Activated naive CD8-positive, alpha-beta T cell (primary cell): ENCODE measurements at regions not wholly inside any gene's neighbourhood (a gene's known extent, or its start where the extent isn't known, plus 50 kb on each side); places are given as distances from the start of the nearest gene placed in this dataset.

Experiments
- H3K27ac Mint-ChIP-seq: one replicate; pipeline ENCODE4 v1.8.0; 2021; ENCODE audit warnings: mixed read lengths
- H3K27me3 Mint-ChIP-seq: one replicate; pipeline ENCODE4 v1.8.0; 2021; ENCODE audit warnings: mixed read lengths
- H3K36me3 Mint-ChIP-seq: one replicate; pipeline ENCODE4 v1.8.0; 2021; ENCODE audit warnings: mixed read lengths
- H3K4me1 Mint-ChIP-seq: one replicate; pipeline ENCODE4 v1.8.0; 2021; ENCODE audit warnings: low read depth, mixed read lengths
- H3K4me3 Mint-ChIP-seq: one replicate; pipeline ENCODE4 v1.8.0; 2021; ENCODE audit warnings: mild to moderate bottlenecking, mixed read lengths
- H3K9me3 Mint-ChIP-seq: one replicate; pipeline ENCODE4 v1.8.0; 2021; ENCODE audit warnings: low read depth, mixed read lengths

- Mint-ChIP-seq H3K9me3 (no peaks in the 10 kb centered on the region), H3K27ac (no peak overlapping the region), H3K27me3 (peaks cover 4% of the 10 kb centered on the region), H3K4me1 (no peaks in the 10 kb centered on the region), H3K4me3 (no peak overlapping the region), H3K36me3 (no peaks in the 10 kb centered on the region)
These were observed 298.8 kb downstream of the SP3 start for GRCh38 chr2:173666171-173666888.

- Mint-ChIP-seq H3K9me3 (no peaks in the 10 kb centered on the region), H3K36me3 (no peaks in the 10 kb centered on the region), H3K27ac (no peak overlapping the region), H3K27me3 (peaks cover 6% of the 10 kb centered on the region), H3K4me3 (no peak overlapping the region), H3K4me1 (no peaks in the 10 kb centered on the region)
These were observed 298.2 kb downstream of the SP3 start for GRCh38 chr2:173667014-173667413.

- no peaks in the 10 kb centered on the region for H3K9me3 Mint-ChIP-seq
- H3K27me3 Mint-ChIP-seq, result peaks cover 6% of the 10 kb centered on the region
- H3K4me3 Mint-ChIP-seq, result no peak overlapping the region
- H3K27ac Mint-ChIP-seq, result no peak overlapping the region
- H3K4me1 Mint-ChIP-seq, result no peaks in the 10 kb centered on the region
- no peaks in the 10 kb centered on the region for H3K36me3 Mint-ChIP-seq
These were observed 297.8 kb downstream of the SP3 start for GRCh38 chr2:173667415-173667814.

GRCh38 chr2:173669271-173669853 lies 295.8 kb downstream of the SP3 start:
- peaks cover 8% of the 10 kb centered on the region for H3K27me3 Mint-ChIP-seq
- no peaks in the 10 kb centered on the region for H3K36me3 Mint-ChIP-seq
- H3K4me3 Mint-ChIP-seq, result no peak overlapping the region
- no peak overlapping the region for H3K27ac Mint-ChIP-seq
- H3K4me1 Mint-ChIP-seq, result no peaks in the 10 kb centered on the region
- no peaks in the 10 kb centered on the region for H3K9me3 Mint-ChIP-seq

GRCh38 chr2:173669888-173670287 lies 295.3 kb downstream of the SP3 start:
- Mint-ChIP-seq H3K4me3 (no peak overlapping the region), H3K27me3 (peaks cover 10% of the 10 kb centered on the region), H3K4me1 (no peaks in the 10 kb centered on the region), H3K36me3 (no peaks in the 10 kb centered on the region), H3K9me3 (no peaks in the 10 kb centered on the region), H3K27ac (no peak overlapping the region)

GRCh38 chr2:173672573-173673340 lies 292.4 kb downstream of the SP3 start:
- peaks cover 3% of the 10 kb centered on the region for H3K36me3 Mint-ChIP-seq
- H3K4me3 Mint-ChIP-seq, result no peak overlapping the region
- no peak overlapping the region for H3K27ac Mint-ChIP-seq
- no peaks in the 10 kb centered on the region for H3K9me3 Mint-ChIP-seq
- peaks cover 19% of the 10 kb centered on the region for H3K27me3 Mint-ChIP-seq
- no peaks in the 10 kb centered on the region for H3K4me1 Mint-ChIP-seq

- Mint-ChIP-seq H3K4me1 (no peaks in the 10 kb centered on the region), H3K27ac (no peak overlapping the region), H3K4me3 (no peak overlapping the region), H3K9me3 (no peaks in the 10 kb centered on the region), H3K36me3 (peaks cover 3% of the 10 kb centered on the region), H3K27me3 (peaks cover 17% of the 10 kb centered on the region)
These were observed 291.5 kb downstream of the SP3 start for GRCh38 chr2:173673640-173674039.

GRCh38 chr2:173676647-173677046 lies 288.5 kb downstream of the SP3 start:
- Mint-ChIP-seq H3K27me3 (peaks cover 14% of the 10 kb centered on the region), H3K36me3 (peaks cover 3% of the 10 kb centered on the region), H3K4me1 (no peaks in the 10 kb centered on the region), H3K27ac (no peak overlapping the region), H3K4me3 (no peak overlapping the region), H3K9me3 (no peaks in the 10 kb centered on the region)

GRCh38 chr2:173678186-173678585 lies 287.0 kb downstream of the SP3 start:
- no peak overlapping the region for H3K4me3 Mint-ChIP-seq
- no peaks in the 10 kb centered on the region for H3K9me3 Mint-ChIP-seq
- H3K36me3 Mint-ChIP-seq, result peaks cover 3% of the 10 kb centered on the region
- no peaks in the 10 kb centered on the region for H3K4me1 Mint-ChIP-seq
- no peak overlapping the region for H3K27ac Mint-ChIP-seq
- H3K27me3 Mint-ChIP-seq, result peaks cover 16% of the 10 kb centered on the region

- no peak overlapping the region for H3K27ac Mint-ChIP-seq
- peaks cover 3% of the 10 kb centered on the region for H3K36me3 Mint-ChIP-seq
- no peaks in the 10 kb centered on the region for H3K4me1 Mint-ChIP-seq
- no peak overlapping the region for H3K4me3 Mint-ChIP-seq
- peaks cover 9% of the 10 kb centered on the region for H3K27me3 Mint-ChIP-seq
- no peaks in the 10 kb centered on the region for H3K9me3 Mint-ChIP-seq
These were observed 284.6 kb downstream of the SP3 start for GRCh38 chr2:173680574-173680973.

GRCh38 chr2:173681881-173682650 lies 283.1 kb downstream of the SP3 start:
- no peak overlapping the region for H3K27ac Mint-ChIP-seq
- H3K36me3 Mint-ChIP-seq, result no peaks in the 10 kb centered on the region
- no peaks in the 10 kb centered on the region for H3K9me3 Mint-ChIP-seq
- H3K4me3 Mint-ChIP-seq, result no peak overlapping the region
- H3K4me1 Mint-ChIP-seq, result no peaks in the 10 kb centered on the region
- peaks cover 2% of the 10 kb centered on the region for H3K27me3 Mint-ChIP-seq

- Mint-ChIP-seq H3K4me3 (no peak overlapping the region), H3K4me1 (no peaks in the 10 kb centered on the region)
These were observed 280.2 kb downstream of the SP3 start for GRCh38 chr2:173684896-173685459.

GRCh38 chr2:173690349-173690748 lies 274.8 kb downstream of the SP3 start:
- no peak overlapping the region for H3K27ac Mint-ChIP-seq
- H3K4me1 Mint-ChIP-seq, result no peaks in the 10 kb centered on the region
- H3K4me3 Mint-ChIP-seq, result no peak overlapping the region
- no peaks in the 10 kb centered on the region for H3K9me3 Mint-ChIP-seq
- no peaks in the 10 kb centered on the region for H3K36me3 Mint-ChIP-seq
- H3K27me3 Mint-ChIP-seq, result peaks cover 1% of the 10 kb centered on the region

More at GRCh38 chr2:173684896-173685459, 280.2 kb downstream of the SP3 start:
- H3K27ac Mint-ChIP-seq, result no peak overlapping the region
- peaks cover 2% of the 10 kb centered on the region for H3K27me3 Mint-ChIP-seq
- no peaks in the 10 kb centered on the region for H3K36me3 Mint-ChIP-seq
- H3K9me3 Mint-ChIP-seq, result no peaks in the 10 kb centered on the region

GRCh38 chr2:173692068-173692467 lies 273.1 kb downstream of the SP3 start:
- no peaks in the 10 kb centered on the region for H3K36me3 Mint-ChIP-seq
- H3K9me3 Mint-ChIP-seq, result no peaks in the 10 kb centered on the region
- no peak overlapping the region for H3K27ac Mint-ChIP-seq
- peaks cover 1% of the 10 kb centered on the region for H3K27me3 Mint-ChIP-seq
- no peaks in the 10 kb centered on the region for H3K4me1 Mint-ChIP-seq
- H3K4me3 Mint-ChIP-seq, result no peak overlapping the region
